ENCODE measurements at regions not wholly inside any gene's neighbourhood (a gene's known extent, or its start where the extent isn't known, plus 50 kb on each side); places are given as distances from the start of the nearest gene placed in this dataset.

DNA sequence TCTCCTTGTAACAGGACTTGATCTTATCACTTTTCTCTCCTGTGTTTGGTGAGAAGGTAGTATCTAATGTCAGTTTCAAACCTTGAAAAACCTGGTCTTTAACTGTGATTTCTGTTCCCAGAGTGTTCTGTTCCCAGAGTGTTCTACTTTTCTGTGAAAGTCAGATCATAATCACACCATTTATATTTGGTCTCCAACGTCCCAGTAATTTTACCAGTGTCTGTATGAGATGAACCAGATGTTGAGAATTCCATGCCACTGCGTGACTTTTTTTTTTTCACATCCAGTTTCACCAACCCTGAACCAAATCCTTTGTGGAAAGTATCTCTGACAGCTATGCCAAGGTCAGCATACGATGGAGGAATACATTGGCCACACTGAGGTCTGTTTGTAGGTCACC is 365.2 kb downstream of the USP25 start:
- H3K27ac Mint-ChIP-seq: no peak overlapping the region
- H3K4me1 Mint-ChIP-seq: no peaks in the 10 kb centered on the region
- ATAC-seq (no peak), DNase-seq (no peak)
- POLR2A ChIA-PET: no interaction called here
- H3K4me3 Mint-ChIP-seq: no peak overlapping the region
- intact Hi-C loops (cut with DNase I, micrococcal nuclease): no loop called here
- no peaks in the 10 kb centered on the region for H3K9me3 Mint-ChIP-seq (ENCODE audit: low read depth)
- CTCF ChIA-PET: interaction anchor here (0.9 kb wide), 1 partner anchor 10 kb away, joined by 3 read pairs; no protein-coding TSS in a partner anchor
- H3K27me3 Mint-ChIP-seq: no peaks in the 10 kb centered on the region
- no peaks in the 10 kb centered on the region for H3K36me3 Mint-ChIP-seq (ENCODE audit: low read depth)

DNA sequence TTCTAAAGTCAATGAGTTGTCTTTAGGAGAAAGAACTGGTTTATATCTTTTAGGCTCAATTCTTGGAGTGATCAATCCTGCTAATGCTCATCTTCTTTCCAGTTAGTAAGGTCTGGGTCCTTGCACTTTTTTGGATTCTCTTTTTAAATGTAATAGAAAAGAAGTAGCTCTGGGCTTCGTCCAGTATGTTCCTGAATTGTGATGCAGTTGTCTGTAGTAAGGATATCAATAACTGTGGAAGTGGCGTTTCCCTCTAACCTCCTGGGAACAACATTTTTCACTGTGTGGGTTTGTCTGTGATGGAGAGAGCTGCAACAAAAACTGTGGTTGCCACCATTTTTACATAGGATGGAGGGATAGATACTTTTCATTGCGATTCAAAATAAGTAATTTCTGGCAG is 367.2 kb downstream of the USP25 start:
- no peaks in the 10 kb centered on the region for H3K36me3 Mint-ChIP-seq (ENCODE audit: low read depth)
- CTCF ChIA-PET: no interaction called here

DNA sequence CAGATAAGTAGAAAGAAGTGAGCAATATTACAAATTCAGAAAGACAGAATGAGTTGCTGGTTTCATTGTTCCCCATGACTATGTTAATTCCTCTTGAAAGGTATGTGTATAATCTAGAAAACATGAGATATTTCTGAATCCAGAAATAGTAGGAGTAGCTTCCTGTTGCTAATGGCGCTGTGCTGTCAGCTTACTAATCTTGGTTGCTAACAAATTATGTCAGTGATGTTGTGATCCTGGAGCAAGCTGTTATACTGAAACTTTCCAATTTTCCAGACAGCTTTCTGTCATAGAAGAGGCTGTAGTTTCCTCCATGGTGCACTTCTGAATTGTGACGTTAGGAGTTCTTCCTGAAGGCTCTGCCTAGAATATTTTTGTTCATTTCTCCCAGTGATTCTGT is 372.3 kb downstream of the USP25 start:
- DNase-seq (no peak), ATAC-seq (no peak)
- H3K4me1 Mint-ChIP-seq: no peaks in the 10 kb centered on the region
- no peaks in the 10 kb centered on the region for H3K27me3 Mint-ChIP-seq
- CTCF ChIA-PET: no interaction called here
- no peaks in the 10 kb centered on the region for H3K9me3 Mint-ChIP-seq (ENCODE audit: low read depth)
- no peaks in the 10 kb centered on the region for H3K36me3 Mint-ChIP-seq (ENCODE audit: low read depth)
- intact Hi-C loops (cut with DNase I, micrococcal nuclease): no loop called here
- POLR2A ChIA-PET: no interaction called here
- H3K4me3 Mint-ChIP-seq: no peak overlapping the region
- no peak overlapping the region for H3K27ac Mint-ChIP-seq

More for the DNA sequence above, 367.2 kb downstream of the USP25 start:
- H3K27me3 Mint-ChIP-seq: no peaks in the 10 kb centered on the region
- no peak overlapping the region for H3K27ac Mint-ChIP-seq
- no peak overlapping the region for H3K4me3 Mint-ChIP-seq
- ATAC-seq (no peak), DNase-seq (no peak)
- H3K4me1 Mint-ChIP-seq: no peaks in the 10 kb centered on the region
- intact Hi-C loops (cut with DNase I, micrococcal nuclease): no loop called here
- POLR2A ChIA-PET: no interaction called here
- no peaks in the 10 kb centered on the region for H3K9me3 Mint-ChIP-seq (ENCODE audit: low read depth)

DNA sequence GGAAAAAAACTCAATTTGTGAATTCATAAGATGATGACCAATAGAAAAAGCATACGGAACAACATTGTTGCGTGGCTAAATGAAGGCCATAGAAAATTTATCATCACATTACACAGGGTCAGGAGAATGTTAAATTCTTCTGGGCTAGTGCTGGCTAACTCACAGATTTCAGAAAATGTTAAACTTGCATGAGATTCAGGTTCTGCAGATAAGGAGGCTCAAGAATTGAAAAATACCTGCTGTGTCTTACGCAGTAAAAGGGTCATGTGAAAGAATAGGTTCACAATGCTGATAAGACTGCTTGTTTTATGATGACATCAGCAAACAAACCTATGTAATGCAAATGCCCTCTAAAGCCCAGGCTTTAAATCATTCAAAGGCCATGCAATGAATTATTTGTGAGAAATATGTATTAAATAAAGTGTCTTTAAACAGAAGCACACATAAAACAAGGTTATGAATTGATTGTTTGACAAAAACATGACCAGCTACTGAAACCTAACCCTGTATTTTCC is 378.8 kb downstream of the USP25 start:
- no peaks in the 10 kb centered on the region for H3K9me3 Mint-ChIP-seq (ENCODE audit: low read depth)
- DNase-seq: no peak
- H3K4me3 Mint-ChIP-seq: no peak overlapping the region
- no peak for ATAC-seq
- intact Hi-C loops (cut with DNase I, micrococcal nuclease): no loop called here
- no peaks in the 10 kb centered on the region for H3K4me1 Mint-ChIP-seq
- H3K27ac Mint-ChIP-seq: no peak overlapping the region
- ChIA-PET CTCF (no interaction called here), POLR2A (no interaction called here)
- H3K36me3 Mint-ChIP-seq (ENCODE audit: low read depth): no peaks in the 10 kb centered on the region
- H3K27me3 Mint-ChIP-seq: no peaks in the 10 kb centered on the region

DNA sequence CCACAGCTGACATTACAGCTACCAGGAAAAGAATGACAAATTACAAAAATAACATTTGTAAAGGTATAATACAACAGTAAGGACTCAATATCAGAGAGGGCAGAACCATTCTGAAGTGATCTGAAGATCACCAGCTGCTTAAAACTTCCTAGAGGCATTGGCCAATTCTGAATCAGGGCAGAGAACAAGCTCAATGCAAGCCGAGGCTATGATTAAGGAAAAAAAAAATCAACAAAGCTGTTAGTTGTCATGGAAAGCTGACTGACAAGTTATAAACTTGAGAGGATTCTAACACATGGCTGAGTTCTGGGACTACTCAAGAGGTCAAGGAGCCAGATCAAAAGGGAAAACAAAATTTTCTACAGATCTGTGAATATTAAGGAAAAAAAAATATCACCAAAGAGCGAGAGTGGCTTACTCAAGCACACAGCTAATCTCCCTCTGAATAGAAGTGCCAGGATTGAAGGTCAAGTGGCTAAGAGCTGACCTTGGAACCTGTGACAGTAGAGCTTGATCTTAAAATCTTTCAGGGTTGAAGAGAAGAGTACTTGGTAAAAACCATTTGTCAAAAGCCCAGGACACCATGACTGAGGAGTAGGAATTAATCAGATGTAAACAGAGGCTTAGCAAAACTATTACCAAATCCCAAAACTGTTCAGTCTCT is 383.4 kb downstream of the USP25 start:
- no peak for DNase-seq
- H3K27ac Mint-ChIP-seq: no peak overlapping the region
- H3K36me3 Mint-ChIP-seq (ENCODE audit: low read depth): no peaks in the 10 kb centered on the region
- H3K4me1 Mint-ChIP-seq: no peaks in the 10 kb centered on the region
- intact Hi-C loops (cut with DNase I, micrococcal nuclease): no loop called here
- H3K4me3 Mint-ChIP-seq: no peak overlapping the region
- ChIA-PET CTCF (no interaction called here), POLR2A (no interaction called here)
- no peaks in the 10 kb centered on the region for H3K27me3 Mint-ChIP-seq
- ATAC-seq: no peak
- H3K9me3 Mint-ChIP-seq (ENCODE audit: low read depth): peaks cover 1% of the 10 kb centered on the region

DNA sequence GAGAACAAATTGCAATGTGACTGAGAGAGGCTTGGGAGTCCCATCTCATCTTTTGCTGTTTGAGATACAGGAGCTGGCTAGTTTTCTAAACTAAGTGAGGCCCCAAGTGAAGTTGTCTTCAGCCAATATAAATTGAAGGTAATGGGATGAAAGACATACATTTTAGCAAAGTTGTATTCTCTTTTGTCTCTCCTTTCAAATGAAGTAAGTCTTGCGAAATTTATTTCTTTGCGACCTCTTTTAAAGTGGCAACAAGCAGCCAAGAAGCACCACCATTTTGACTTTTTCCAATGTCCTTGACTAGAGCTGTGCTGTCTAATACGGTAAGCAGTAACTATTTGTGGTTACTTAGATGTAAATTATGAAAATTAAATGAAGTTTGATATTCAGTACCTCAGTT is 385.7 kb downstream of the USP25 start:
- ChIA-PET CTCF (no interaction called here), POLR2A (no interaction called here)
- intact Hi-C loops (cut with DNase I, micrococcal nuclease): no loop called here
- ATAC-seq (no peak), DNase-seq (no peak)
- Mint-ChIP-seq H3K4me3 (no peak overlapping the region), H3K27ac (no peak overlapping the region), H3K27me3 (no peaks in the 10 kb centered on the region), H3K4me1 (no peaks in the 10 kb centered on the region), H3K36me3 (ENCODE audit: low read depth) (no peaks in the 10 kb centered on the region), H3K9me3 (ENCODE audit: low read depth) (peaks cover 1% of the 10 kb centered on the region)

DNA sequence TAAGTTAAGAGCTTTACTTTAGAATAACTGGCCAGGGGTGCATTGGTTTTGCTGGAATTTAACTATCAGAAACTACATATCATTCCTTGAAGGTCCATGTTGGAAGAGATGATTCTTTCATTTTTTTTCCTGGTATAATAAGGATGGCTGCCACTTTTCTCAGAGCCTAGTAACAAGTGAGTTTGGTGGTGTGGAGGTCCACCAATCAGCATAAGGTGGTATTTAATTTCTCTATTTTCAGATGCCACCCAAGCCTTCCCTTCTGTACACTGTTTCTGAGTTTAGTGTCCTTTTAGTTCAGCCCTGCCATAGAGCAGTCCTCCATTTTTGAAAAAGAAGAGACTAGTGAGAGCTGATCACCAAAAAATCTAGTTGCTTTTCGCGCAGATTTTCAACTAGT is 386.3 kb downstream of the USP25 start:
- no peak overlapping the region for H3K27ac Mint-ChIP-seq
- intact Hi-C loops (cut with DNase I, micrococcal nuclease): no loop called here
- H3K27me3 Mint-ChIP-seq: no peaks in the 10 kb centered on the region
- H3K4me3 Mint-ChIP-seq: no peak overlapping the region
- ChIA-PET CTCF (no interaction called here), POLR2A (no interaction called here)
- DNase-seq: no peak
- H3K36me3 Mint-ChIP-seq (ENCODE audit: low read depth): no peaks in the 10 kb centered on the region
- no peak for ATAC-seq
- peaks cover 1% of the 10 kb centered on the region for H3K9me3 Mint-ChIP-seq (ENCODE audit: low read depth)
- no peaks in the 10 kb centered on the region for H3K4me1 Mint-ChIP-seq

DNA sequence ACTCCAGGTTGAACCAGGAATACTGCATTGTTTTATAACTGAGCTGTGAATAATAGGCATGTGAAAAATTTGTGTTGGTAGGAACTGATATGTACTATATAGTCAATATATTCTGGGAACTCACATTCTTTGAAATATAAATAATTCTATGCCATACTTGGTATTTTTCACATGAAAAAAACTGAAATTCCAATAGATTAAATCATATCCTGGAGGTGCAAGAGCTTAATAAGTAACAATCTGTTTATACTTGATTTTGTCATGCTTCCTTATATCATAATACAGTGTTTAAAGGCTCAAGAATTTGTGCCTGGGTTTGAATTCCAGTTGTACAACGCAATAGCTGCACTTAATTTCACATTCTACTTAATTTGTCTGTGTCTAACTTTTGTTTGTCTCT is 387.0 kb downstream of the USP25 start:
- DNase-seq: no peak
- Mint-ChIP-seq H3K9me3 (ENCODE audit: low read depth) (peaks cover 1% of the 10 kb centered on the region), H3K36me3 (ENCODE audit: low read depth) (no peaks in the 10 kb centered on the region), H3K4me1 (no peaks in the 10 kb centered on the region), H3K27ac (no peak overlapping the region), H3K27me3 (no peaks in the 10 kb centered on the region), H3K4me3 (no peak overlapping the region)
- intact Hi-C loops (cut with DNase I, micrococcal nuclease): no loop called here
- no peak for ATAC-seq
- CTCF ChIA-PET: no interaction called here
- POLR2A ChIA-PET: interaction anchor here (0.7 kb wide), 1 partner anchor 423 kb away, joined by 3 read pairs; no protein-coding TSS in a partner anchor

DNA sequence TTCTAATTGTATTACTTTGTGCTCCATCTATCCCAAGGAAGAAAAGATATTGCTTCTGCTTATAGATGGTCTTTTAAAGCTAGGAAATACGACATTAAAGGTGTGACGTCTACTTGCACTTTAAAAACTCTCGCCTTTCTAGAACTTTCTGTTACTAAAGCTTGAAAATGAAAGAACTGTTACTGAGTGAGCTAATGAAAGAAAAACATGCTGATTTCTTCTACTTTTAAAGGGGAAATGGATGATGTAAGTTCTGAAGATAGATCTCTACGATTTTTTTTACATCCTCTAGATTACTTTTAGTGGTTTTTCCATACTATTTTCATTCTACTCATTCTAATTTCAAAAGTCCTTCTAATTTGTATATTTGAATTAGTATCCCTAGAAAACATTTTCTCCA is 387.5 kb downstream of the USP25 start:
- POLR2A ChIA-PET: interaction anchor here (0.7 kb wide), 1 partner anchor 422 kb away, joined by 3 read pairs; no protein-coding TSS in a partner anchor
- ATAC-seq: no peak
- H3K4me1 Mint-ChIP-seq: no peaks in the 10 kb centered on the region

DNA sequence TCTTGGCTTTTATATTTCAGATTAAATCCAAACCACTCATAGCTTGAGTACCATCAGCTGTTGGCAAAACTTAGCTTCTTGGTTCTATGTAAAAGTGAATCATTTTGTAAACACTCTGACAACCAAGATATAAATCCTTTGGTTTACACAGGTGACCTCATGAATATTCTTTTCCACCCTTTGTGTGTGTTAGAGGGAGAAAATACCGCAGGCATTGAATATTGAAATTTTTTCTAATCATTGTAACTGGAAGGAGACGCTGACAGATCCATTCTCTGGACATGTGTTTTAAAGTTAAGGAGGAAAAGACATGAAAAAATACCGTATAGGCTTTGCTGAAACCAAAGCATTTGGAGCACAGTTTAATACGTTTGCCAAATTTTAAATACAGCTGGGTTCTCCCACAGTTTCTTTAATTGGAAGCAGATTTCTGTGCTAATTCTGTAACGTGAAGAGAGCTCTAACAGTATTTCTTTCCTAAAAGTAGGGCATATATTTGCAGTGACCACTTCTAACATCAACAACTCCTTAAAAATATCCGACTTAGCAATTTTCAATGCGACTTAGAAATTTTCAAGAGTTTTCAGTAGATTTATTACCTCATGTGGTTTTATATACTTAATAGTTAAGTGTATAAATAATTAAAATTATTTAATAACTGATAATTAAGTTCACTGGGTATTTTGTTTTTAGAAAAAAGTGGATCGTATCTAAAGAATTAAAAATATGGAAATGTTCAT is 388.2 kb downstream of the USP25 start:
- ChIA-PET CTCF (no interaction called here), POLR2A (no interaction called here)
- Mint-ChIP-seq H3K27ac (no peak overlapping the region), H3K9me3 (ENCODE audit: low read depth) (peaks cover 1% of the 10 kb centered on the region), H3K4me1 (no peaks in the 10 kb centered on the region), H3K27me3 (no peaks in the 10 kb centered on the region), H3K4me3 (no peak overlapping the region), H3K36me3 (ENCODE audit: low read depth) (no peaks in the 10 kb centered on the region)
- intact Hi-C loops (cut with DNase I, micrococcal nuclease): no loop called here
- ATAC-seq (no peak), DNase-seq (no peak)

More for the DNA sequence above, 387.5 kb downstream of the USP25 start:
- no peak for DNase-seq
- Mint-ChIP-seq H3K27ac (no peak overlapping the region), H3K27me3 (no peaks in the 10 kb centered on the region), H3K4me3 (no peak overlapping the region), H3K36me3 (ENCODE audit: low read depth) (no peaks in the 10 kb centered on the region), H3K9me3 (ENCODE audit: low read depth) (peaks cover 1% of the 10 kb centered on the region)
- CTCF ChIA-PET: no interaction called here
- intact Hi-C loops (cut with DNase I, micrococcal nuclease): no loop called here

DNA sequence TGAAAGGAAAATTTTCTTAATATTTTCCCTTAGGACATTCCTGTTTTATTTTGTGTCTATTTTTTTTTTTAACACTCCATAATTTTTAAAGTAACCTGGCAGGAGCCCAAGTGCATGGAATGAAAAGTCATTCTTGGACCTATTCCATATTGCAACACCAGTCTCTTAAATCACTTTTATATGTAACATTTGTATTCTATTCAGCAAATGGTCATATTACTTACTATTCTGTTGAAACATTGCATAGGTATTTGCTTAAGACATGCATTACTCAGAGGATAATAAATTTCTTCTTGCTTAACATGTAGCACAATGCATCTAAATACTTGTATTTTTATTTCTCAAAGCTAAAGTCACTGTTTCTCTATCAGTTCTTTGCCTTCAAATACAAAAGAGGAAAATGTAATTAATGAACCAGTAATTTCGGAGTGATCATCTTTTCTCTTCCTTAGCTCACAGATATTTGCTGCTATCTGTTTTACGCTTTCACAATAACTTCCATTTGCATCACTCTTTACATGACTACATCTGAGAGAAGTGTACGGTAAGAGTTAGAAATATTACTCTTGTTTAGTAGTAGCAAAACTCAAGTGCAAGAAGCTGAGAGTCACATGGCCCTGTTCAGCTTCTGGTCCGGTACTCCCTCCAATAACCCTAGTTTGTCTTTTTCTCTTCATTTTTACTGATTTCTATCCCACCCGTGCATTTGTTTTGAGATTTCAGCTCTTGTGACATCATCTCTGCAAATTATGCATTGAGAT is 394.8 kb downstream of the USP25 start:
- Mint-ChIP-seq H3K27me3 (no peaks in the 10 kb centered on the region), H3K36me3 (ENCODE audit: low read depth) (no peaks in the 10 kb centered on the region), H3K4me1 (no peaks in the 10 kb centered on the region), H3K27ac (no peak overlapping the region), H3K9me3 (ENCODE audit: low read depth) (no peaks in the 10 kb centered on the region), H3K4me3 (no peak overlapping the region)
- no peak for DNase-seq
- CTCF ChIA-PET: interaction anchor here (0.7 kb wide), 1 partner anchor 1286 kb away, joined by 3 read pairs; no protein-coding TSS in a partner anchor
- no peak for ATAC-seq
- POLR2A ChIA-PET: no interaction called here
- intact Hi-C loops (cut with DNase I, micrococcal nuclease): no loop called here

DNA sequence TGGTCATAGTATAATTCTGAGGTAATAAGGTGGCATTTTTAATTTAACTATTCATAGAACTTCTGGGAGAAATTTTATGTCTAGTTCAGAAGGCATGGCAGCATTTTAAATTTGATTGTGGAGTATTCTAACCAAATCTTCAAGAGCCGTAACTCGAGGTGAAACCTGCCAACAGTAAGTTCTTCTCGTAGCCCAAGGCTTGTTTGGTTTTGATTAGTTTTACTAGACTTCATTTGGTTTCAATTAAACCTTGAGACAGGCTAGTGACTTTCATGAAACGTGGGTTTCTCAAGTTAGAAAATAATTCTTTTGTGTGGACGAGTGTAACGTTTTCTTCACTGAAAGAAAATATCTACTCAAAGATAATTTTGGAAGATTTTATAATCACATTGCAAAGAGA is 395.5 kb downstream of the USP25 start:
- DNase-seq (no peak), ATAC-seq (no peak)

More for the DNA sequence above, 395.5 kb downstream of the USP25 start:
- no peak overlapping the region for H3K4me3 Mint-ChIP-seq
- CTCF ChIA-PET: no interaction called here
- no peaks in the 10 kb centered on the region for H3K4me1 Mint-ChIP-seq
- H3K27me3 Mint-ChIP-seq: no peaks in the 10 kb centered on the region
- POLR2A ChIA-PET: no interaction called here
- peaks cover 2% of the 10 kb centered on the region for H3K9me3 Mint-ChIP-seq (ENCODE audit: low read depth)
- no peaks in the 10 kb centered on the region for H3K36me3 Mint-ChIP-seq (ENCODE audit: low read depth)
- intact Hi-C loops (cut with DNase I, micrococcal nuclease): no loop called here
- no peak overlapping the region for H3K27ac Mint-ChIP-seq
